Esophagus (tissue), 2 donors: ENCODE measurements at regions not wholly inside any gene's neighbourhood (a gene's known extent, or its start where the extent isn't known, plus 50 kb on each side); places are given as distances from the start of the nearest gene placed in this dataset.

Source experiments
- H3K27ac ChIP-seq, 2 donors: one replicate each; pipeline ENCODE4 v1.5.1; 2013; ENCODE audit warnings: low read depth in 2 of 2, mild to moderate bottlenecking in 2 of 2, inconsistent platforms in 1 of 2, low read length in 1 of 2, moderate library complexity in 1 of 2
- H3K27me3 ChIP-seq, 2 donors: one replicate each; pipeline ENCODE4 v1.6.1; 2013; ENCODE audit warnings: low read length in 2 of 2, control low read depth in 1 of 2, mild to moderate bottlenecking in 1 of 2; ENCODE audit not compliant: insufficient read depth in 2 of 2, control insufficient read depth in 1 of 2
- H3K36me3 ChIP-seq, 2 donors: one replicate each; pipeline ENCODE4 v1.6.1; 2013; ENCODE audit warnings: low read length in 1 of 2; ENCODE audit not compliant: control insufficient read depth in 2 of 2, insufficient read depth in 2 of 2
- H3K4me1 ChIP-seq, 2 donors: one replicate each; pipeline ENCODE4 v1.6.1; 2013; ENCODE audit warnings: low read length in 1 of 2; ENCODE audit not compliant: control insufficient read depth in 2 of 2, insufficient read depth in 2 of 2
- H3K4me3 ChIP-seq, 2 donors: one replicate each; pipeline ENCODE4 v1.5.1; 2013; ENCODE audit warnings: low read length in 2 of 2, mild to moderate bottlenecking in 2 of 2, low read depth in 1 of 2, moderate library complexity in 1 of 2
- H3K9me3 ChIP-seq, 2 donors: one replicate each; pipeline ENCODE4 v1.6.1; 2013; ENCODE audit warnings: mild to moderate bottlenecking in 2 of 2, low read depth in 1 of 2, low read length in 1 of 2, moderate library complexity in 1 of 2; ENCODE audit not compliant: control insufficient read depth in 2 of 2, insufficient read depth in 1 of 2
- WGBS, 2 donors: extraction: QIAGEN DNeasy Blood & Tissue Kit; methylation state at CpG; one replicate each; pipeline ENCODE4 v1.1.7; 2013; 5-methylcytosine and 5-hydroxymethylcytosine counted together
- donor health status: healthy with polysubstance abuse.
- donor health status: Bipolar disorder and iron deficiency.

- H3K9me3 ChIP-seq = no peaks in the 10 kb centered on the region
- H3K4me1 ChIP-seq = no peaks in the 10 kb centered on the region
- no peaks in the 10 kb centered on the region for H3K36me3 ChIP-seq
- no peak overlapping the region for H3K27ac ChIP-seq
- H3K4me3 ChIP-seq = no peak overlapping the region
- WGBS, 2 donors = 75 to 80% methylated on average over 7 of the region's 7 CpGs
- H3K27me3 ChIP-seq = no peaks in the 10 kb centered on the region
These were observed 1295.7 kb upstream of the FLRT2 start for GRCh38 chr14:84234281-84234680.

GRCh38 chr14:84236290-84236689 is 1293.7 kb upstream of the FLRT2 start:
- Histone ChIP-seq H3K27me3 (no peaks in the 10 kb centered on the region), H3K36me3 (no peaks in the 10 kb centered on the region), H3K4me3 (no peak overlapping the region), H3K27ac (no peak overlapping the region), H3K4me1 (no peaks in the 10 kb centered on the region), H3K9me3 (no peaks in the 10 kb centered on the region)
- 88 to 90% methylated on average over 3 of the region's 3 CpGs for WGBS, 2 donors

DNA sequence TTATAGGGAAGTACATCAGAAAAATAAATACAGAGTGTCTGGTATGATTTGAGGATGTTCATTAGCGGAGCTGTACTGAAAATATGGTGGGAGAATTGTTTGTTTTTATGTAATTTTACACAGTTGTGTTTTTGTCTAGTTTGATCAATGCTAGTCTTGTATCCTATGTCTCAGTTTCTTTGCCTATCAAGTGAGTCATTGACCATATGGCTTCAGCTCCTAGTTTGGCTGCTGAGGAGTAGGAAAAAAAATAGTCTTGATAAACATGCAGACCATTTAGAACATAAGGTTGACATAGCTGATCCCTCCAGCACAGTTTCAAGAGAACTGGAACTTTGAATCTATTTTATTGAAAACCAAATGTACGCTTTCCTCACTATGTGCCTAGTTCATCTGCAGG is 1292.1 kb upstream of the FLRT2 start:
- no peak overlapping the region for H3K27ac ChIP-seq
- H3K27me3 ChIP-seq = no peaks in the 10 kb centered on the region
- H3K36me3 ChIP-seq = no peaks in the 10 kb centered on the region
- no peaks in the 10 kb centered on the region for H3K4me1 ChIP-seq
- 83 to 96% methylated on average over 2 of the region's 2 CpGs for WGBS, 2 donors
- H3K9me3 ChIP-seq = no peaks in the 10 kb centered on the region
- no peak overlapping the region for H3K4me3 ChIP-seq

DNA sequence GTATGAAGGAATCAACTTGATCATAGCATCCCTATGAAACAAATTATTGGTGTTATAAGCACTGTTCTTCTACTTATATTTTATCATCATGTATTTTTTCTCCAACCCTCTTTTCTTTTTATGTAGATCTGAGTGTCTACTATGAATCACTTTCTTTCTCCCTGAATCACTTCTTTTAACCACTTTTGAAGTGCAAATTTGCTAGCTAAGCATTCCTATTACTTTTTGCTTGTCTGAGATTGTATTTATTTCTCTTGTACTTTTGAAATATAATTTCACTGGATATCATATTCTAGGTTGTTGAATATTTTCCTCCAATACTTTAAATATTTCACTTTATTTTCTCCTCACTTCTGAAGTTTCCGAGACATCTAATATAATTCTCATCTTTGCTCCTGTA is 1282.3 kb upstream of the FLRT2 start:
- WGBS, 2 donors = 90 to 96% methylated on average over 1 of the region's 1 CpG

DNA sequence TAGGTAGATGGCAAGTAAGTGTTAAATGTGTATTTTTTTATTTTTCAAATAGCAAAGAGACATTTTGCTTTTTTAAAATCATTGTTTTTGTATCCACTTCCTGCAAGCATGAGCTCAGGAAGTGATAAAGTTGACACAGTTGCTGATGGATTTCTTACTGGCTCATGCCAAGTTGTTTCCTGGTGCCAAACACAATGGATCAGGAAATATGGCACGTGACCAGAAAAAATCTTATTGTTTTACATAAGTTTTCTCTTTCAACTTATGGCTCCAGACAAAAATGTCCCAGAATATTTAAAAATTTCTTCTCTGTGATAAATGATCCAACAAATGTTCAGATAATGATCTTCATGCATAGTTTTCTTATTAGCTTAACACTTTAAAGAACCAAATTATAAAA is 1279.1 kb upstream of the FLRT2 start:
- Histone ChIP-seq H3K4me1 (no peaks in the 10 kb centered on the region), H3K36me3 (no peaks in the 10 kb centered on the region), H3K27ac (no peak overlapping the region), H3K9me3 (no peaks in the 10 kb centered on the region), H3K27me3 (no peaks in the 10 kb centered on the region), H3K4me3 (no peak overlapping the region)
- 9 to 26% methylated on average over 1 of the region's 1 CpG for WGBS, 2 donors

More for the DNA sequence above, 1282.3 kb upstream of the FLRT2 start:
- Histone ChIP-seq H3K4me1 (no peaks in the 10 kb centered on the region), H3K36me3 (no peaks in the 10 kb centered on the region), H3K27me3 (no peaks in the 10 kb centered on the region), H3K4me3 (no peak overlapping the region), H3K9me3 (no peaks in the 10 kb centered on the region), H3K27ac (no peak overlapping the region)

- no peaks in the 10 kb centered on the region for H3K4me1 ChIP-seq
- no peaks in the 10 kb centered on the region for H3K36me3 ChIP-seq
- H3K4me3 ChIP-seq = no peak overlapping the region
- H3K9me3 ChIP-seq = no peaks in the 10 kb centered on the region
- no peaks in the 10 kb centered on the region for H3K27me3 ChIP-seq
- WGBS, 2 donors = 56 to 64% methylated on average over 1 of the region's 1 CpG
- no peak overlapping the region for H3K27ac ChIP-seq
These were observed 1278.4 kb upstream of the FLRT2 start for GRCh38 chr14:84251411-84252115.

- H3K36me3 ChIP-seq = no peaks in the 10 kb centered on the region
- H3K4me3 ChIP-seq = no peak overlapping the region
- WGBS, 2 donors = 86 to 92% methylated on average over 2 of the region's 2 CpGs
- H3K27ac ChIP-seq = no peak overlapping the region
- H3K4me1 ChIP-seq = no peaks in the 10 kb centered on the region
- H3K27me3 ChIP-seq = no peaks in the 10 kb centered on the region
- H3K9me3 ChIP-seq = no peaks in the 10 kb centered on the region
These were observed 1277.2 kb upstream of the FLRT2 start for GRCh38 chr14:84252706-84253105.

- Histone ChIP-seq H3K4me1 (no peaks in the 10 kb centered on the region), H3K4me3 (no peak overlapping the region), H3K27ac (no peak overlapping the region), H3K36me3 (no peaks in the 10 kb centered on the region), H3K9me3 (no peaks in the 10 kb centered on the region), H3K27me3 (no peaks in the 10 kb centered on the region)
- WGBS, 2 donors = 63 to 70% methylated on average over 2 of the region's 2 CpGs
These were observed 1276.6 kb upstream of the FLRT2 start for GRCh38 chr14:84253326-84253725.

DNA sequence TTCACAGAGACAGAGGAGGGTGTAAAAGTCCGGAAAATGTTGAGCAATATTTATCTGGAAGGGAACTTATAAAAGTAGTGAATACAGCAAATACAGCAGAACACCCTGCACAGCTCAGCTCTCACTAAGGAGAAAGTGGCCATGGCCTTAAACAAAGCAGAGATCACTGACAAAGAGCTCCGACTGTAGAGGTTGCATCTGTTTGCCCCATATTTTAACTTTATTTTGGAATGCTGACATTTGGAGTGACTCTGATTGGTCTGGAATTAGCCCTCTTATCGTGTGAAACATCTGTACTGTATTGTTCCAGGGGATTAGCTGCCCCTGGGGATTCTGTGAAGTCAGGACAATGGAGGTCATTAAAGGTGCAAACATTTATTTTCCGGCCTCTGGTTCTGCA is 1275.7 kb upstream of the FLRT2 start:
- H3K27me3 ChIP-seq = no peaks in the 10 kb centered on the region
- no peak overlapping the region for H3K27ac ChIP-seq
- no peaks in the 10 kb centered on the region for H3K4me1 ChIP-seq
- 41 to 48% methylated on average over 4 of the region's 4 CpGs for WGBS, 2 donors
- H3K36me3 ChIP-seq = no peaks in the 10 kb centered on the region
- no peak overlapping the region for H3K4me3 ChIP-seq
- no peaks in the 10 kb centered on the region for H3K9me3 ChIP-seq

DNA sequence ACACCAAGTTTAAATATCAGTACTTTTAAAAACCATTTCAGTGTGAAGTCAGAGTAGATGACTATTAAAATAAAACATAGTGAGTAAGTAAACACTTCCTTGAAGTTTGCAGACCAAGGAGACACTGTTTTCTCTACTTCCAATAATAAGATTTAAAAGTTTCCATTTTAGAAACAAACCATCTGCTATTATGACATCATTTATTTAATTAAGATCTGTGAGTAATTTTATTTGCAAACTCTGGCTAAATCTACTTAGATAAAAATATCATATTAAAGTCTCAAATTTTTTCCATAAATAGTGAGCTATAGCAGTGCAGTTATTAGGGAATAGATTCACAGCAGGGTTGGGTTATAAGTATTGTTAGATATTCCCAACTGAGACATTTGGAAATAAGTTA is 1267.0 kb upstream of the FLRT2 start:
- H3K4me3 ChIP-seq = no peak overlapping the region
- no peaks in the 10 kb centered on the region for H3K9me3 ChIP-seq

More for the DNA sequence above, 1267.0 kb upstream of the FLRT2 start:
- Histone ChIP-seq H3K36me3 (no peaks in the 10 kb centered on the region), H3K27me3 (no peaks in the 10 kb centered on the region), H3K4me1 (no peaks in the 10 kb centered on the region), H3K27ac (no peak overlapping the region)
